Stimulated activated naive CD8-positive, alpha-beta T cell treated with anti-CD3 and anti-CD28 coated beads, Interleukin-15, Interleukin-2, amounts not matched to agents 100 U/mL and 50 U/mL, for 24 hours (primary cell): ENCODE measurements at regions not wholly inside any gene's neighbourhood (a gene's known extent, or its start where the extent isn't known, plus 50 kb on each side); places are given as distances from the start of the nearest gene placed in this dataset.
"Not testable (repeated sequence)": the region's sequence is repeated elsewhere in the genome, so short reads cannot be mapped to it uniquely, and the experiment has no call there.

ENCODE experiments used
- ATAC-seq: fragments of 150-1000 bp; cut with Tn5 transposase; one replicate; pipeline ENCODE4 v1.10.0; 2021
- DNase-seq: peaks from one replicate; pipeline ENCODE4 v3.0.0; 2021

GRCh38 chrX:15116900-15117299 is 153.0 kb downstream of the ASB9 start:
- no peak for DNase-seq
- no peak for ATAC-seq

- no peak for DNase-seq
- no peak for ATAC-seq
Observed at GRCh38 chrX:15114743-15115566, 154.9 kb downstream of the ASB9 start.

GRCh38 chrX:15107367-15107988 is 162.4 kb downstream of the ASB9 start:
- DNase-seq (no peak), ATAC-seq (no peak)

GRCh38 chrX:15098505-15098904 is 171.4 kb downstream of the ASB9 start:
- no peak for ATAC-seq
- no peak for DNase-seq

GRCh38 chrX:15087747-15088146 is 182.1 kb downstream of the ASB9 start:
- DNase-seq (no peak), ATAC-seq (no peak)

GRCh38 chrX:15073313-15073712 is 196.6 kb downstream of the ASB9 start:
- no peak for DNase-seq

GRCh38 chrX:15072880-15073279 is 197.0 kb downstream of the ASB9 start:
- no peak for ATAC-seq

More at GRCh38 chrX:15073313-15073712, 196.6 kb downstream of the ASB9 start:
- ATAC-seq = no peak

GRCh38 chrX:15072259-15072658 is 197.6 kb downstream of the ASB9 start:
- ATAC-seq = no peak
- no peak for DNase-seq

More at GRCh38 chrX:15072880-15073279, 197.0 kb downstream of the ASB9 start:
- no peak for DNase-seq

GRCh38 chrX:15059474-15059873 is 186.3 kb downstream of the MOSPD2 start:
- no peak for DNase-seq
- no peak for ATAC-seq

- DNase-seq (no peak), ATAC-seq (no peak)
Observed at GRCh38 chrX:15056044-15056443, 182.8 kb downstream of the MOSPD2 start.

GRCh38 chrX:15055146-15055930 is 182.1 kb downstream of the MOSPD2 start:
- DNase-seq (no peak), ATAC-seq (no peak)

GRCh38 chrX:15050395-15050794 is 177.2 kb downstream of the MOSPD2 start:
- ATAC-seq = no peak
- DNase-seq = no peak

GRCh38 chrX:15043538-15043937 is 170.3 kb downstream of the MOSPD2 start:
- ATAC-seq (peak; percentile 40), DNase-seq (no peak)

- DNase-seq (no peak), ATAC-seq (no peak)
Observed at GRCh38 chrX:15033917-15034316, 160.7 kb downstream of the MOSPD2 start.

GRCh38 chrX:15017491-15017890 is 144.3 kb downstream of the MOSPD2 start:
- ATAC-seq = no peak
- DNase-seq = no peak

- DNase-seq (no peak), ATAC-seq (no peak)
Observed at GRCh38 chrX:15016051-15016450, 142.8 kb downstream of the MOSPD2 start.

GRCh38 chrX:15014281-15014680 is 141.1 kb downstream of the MOSPD2 start:
- DNase-seq (no peak), ATAC-seq (no peak)

- no peak for DNase-seq
- ATAC-seq = no peak
Observed at GRCh38 chrX:15013461-15013860, 140.2 kb downstream of the MOSPD2 start.

GRCh38 chrX:14997271-14997670 is 124.0 kb downstream of the MOSPD2 start:
- DNase-seq = no peak
- no peak for ATAC-seq

- not testable (repeated sequence) for ATAC-seq, DNase-seq
Observed at GRCh38 chrX:14984425-14984824, 111.2 kb downstream of the MOSPD2 start.
